22Rv1 (cell line): ENCODE measurements at regions not wholly inside any gene's neighbourhood (a gene's known extent, or its start where the extent isn't known, plus 50 kb on each side); places are given as distances from the start of the nearest gene placed in this dataset.

Experiments
- H3K27ac ChIP-seq: fragments of 450-650 bp; 2 replicates; pipeline ENCODE4 v1.5.1; 2017
- ZFX ChIP-seq: fragments of 450-650 bp; IDR thresholded peaks from 2 replicates; pipeline ENCODE4 v1.6.1; 2017; ENCODE audit warnings: antibody characterized with exemption, borderline replicate concordance
- TF ChIP-seq, protein P1 (sequence below): fragments of 450-650 bp; IDR thresholded peaks from 2 replicates; pipeline ENCODE4 v1.5.1; 2017; ENCODE audit warnings: mild to moderate bottlenecking

DNA sequence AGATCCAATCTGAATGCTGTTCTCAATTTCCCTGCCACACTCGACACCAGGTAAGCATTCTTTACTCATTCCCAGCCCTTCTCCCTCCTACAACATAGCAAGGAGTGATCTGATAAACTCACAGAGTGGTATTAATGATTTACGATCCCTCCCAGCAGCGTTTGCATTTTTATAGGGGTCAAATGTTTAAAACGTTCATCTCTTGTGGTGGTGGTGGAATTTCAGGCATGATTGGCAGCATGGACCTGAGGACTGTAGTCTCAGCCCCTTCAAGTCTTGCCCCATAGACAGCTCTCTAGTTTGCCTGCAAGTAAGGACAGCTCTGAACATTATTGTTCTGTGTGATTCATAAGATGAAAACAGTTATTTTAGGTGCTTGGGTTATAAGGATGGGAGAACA, 565.7 kb downstream of the EFNB2 start:
- H3K27ac ChIP-seq, result no peak overlapping the region
- TF ChIP-seq, protein P1, sequence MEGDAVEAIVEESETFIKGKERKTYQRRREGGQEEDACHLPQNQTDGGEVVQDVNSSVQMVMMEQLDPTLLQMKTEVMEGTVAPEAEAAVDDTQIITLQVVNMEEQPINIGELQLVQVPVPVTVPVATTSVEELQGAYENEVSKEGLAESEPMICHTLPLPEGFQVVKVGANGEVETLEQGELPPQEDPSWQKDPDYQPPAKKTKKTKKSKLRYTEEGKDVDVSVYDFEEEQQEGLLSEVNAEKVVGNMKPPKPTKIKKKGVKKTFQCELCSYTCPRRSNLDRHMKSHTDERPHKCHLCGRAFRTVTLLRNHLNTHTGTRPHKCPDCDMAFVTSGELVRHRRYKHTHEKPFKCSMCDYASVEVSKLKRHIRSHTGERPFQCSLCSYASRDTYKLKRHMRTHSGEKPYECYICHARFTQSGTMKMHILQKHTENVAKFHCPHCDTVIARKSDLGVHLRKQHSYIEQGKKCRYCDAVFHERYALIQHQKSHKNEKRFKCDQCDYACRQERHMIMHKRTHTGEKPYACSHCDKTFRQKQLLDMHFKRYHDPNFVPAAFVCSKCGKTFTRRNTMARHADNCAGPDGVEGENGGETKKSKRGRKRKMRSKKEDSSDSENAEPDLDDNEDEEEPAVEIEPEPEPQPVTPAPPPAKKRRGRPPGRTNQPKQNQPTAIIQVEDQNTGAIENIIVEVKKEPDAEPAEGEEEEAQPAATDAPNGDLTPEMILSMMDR, result no peak
- no peak for TF ChIP-seq ZFX

DNA sequence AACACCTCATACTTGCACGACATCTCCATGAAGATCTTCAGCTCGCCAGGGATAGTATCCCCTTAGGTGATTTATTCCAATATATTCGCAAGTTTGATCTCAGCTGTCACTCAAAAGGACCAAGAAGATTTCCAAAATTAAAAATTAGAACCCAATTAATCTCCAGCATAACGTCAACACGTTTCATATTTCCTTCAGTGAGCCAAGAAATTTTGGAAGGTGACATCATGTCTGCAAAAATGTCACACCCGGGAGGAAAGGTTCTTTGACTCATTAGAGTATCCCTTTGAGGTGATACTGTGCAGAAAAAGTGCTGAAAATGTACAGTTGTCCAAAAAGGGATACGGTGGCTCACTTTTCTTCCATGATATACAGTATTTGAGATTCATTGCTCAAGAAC, 569.6 kb downstream of the EFNB2 start:
- no peak overlapping the region for H3K27ac ChIP-seq
- TF ChIP-seq, protein P1, result no peak
- TF ChIP-seq ZFX, result no peak

DNA sequence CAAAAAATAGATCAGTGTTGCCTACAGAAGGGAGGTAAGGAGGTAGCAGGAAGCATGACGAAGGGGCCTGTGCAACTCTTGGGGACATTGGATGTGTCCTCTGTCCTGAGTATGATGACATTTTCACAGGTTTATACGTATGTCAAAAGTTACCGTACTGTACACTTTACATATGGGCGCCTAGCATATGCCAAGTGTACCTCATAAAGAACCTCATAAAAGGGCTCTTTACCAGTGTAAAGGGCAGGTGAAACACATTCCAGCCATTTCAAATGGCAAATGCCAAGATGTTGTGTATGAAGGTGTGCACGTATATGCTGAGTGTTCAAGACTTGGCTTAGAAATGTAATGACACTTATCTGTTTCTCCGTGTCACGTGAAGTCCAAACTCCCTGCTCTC, 573.4 kb downstream of the EFNB2 start:
- TF ChIP-seq ZFX, result no peak
- no peak overlapping the region for H3K27ac ChIP-seq

DNA sequence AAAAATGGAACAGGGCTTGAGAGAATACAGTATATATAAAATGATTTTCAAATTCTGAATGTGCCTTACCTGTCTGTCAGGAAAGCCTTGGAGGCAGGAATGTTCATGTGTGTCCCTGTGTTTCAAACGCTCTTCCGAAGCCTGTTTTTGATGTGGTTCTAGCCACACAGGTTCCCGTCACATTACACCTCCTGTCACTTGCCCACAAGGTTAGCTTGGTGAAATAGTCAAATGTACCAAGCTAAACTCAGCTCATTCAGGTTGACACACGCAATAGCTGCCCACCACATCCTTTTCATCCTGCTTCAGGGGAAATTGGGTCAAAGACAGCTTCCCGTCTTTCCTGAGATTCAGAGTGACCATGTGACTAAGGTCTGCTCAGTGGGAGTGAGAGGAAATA, 574.0 kb downstream of the EFNB2 start:
- no peak overlapping the region for H3K27ac ChIP-seq
- TF ChIP-seq ZFX, result no peak
- TF ChIP-seq, protein P1, result no peak

DNA sequence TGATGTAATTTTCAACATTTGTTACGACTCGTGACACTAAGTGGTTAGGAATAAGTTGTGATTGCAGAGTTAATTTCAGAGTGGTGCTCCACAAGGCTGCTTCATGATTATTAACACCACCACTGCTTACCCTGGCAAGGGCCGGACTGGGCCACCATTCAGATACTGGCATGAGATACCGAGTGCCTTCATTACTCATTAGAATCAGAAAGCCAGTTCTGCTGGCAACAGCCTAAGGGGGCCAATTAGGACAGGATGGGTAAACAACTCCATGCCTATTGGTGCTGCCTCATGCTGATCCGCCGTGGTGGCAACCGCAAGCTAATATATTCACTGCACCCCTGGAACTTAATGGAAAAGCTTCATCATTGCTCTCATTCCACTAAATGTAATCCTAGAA, 575.1 kb downstream of the EFNB2 start:
- no peak for TF ChIP-seq ZFX
- TF ChIP-seq, protein P1, result no peak
- H3K27ac ChIP-seq, result no peak overlapping the region

DNA sequence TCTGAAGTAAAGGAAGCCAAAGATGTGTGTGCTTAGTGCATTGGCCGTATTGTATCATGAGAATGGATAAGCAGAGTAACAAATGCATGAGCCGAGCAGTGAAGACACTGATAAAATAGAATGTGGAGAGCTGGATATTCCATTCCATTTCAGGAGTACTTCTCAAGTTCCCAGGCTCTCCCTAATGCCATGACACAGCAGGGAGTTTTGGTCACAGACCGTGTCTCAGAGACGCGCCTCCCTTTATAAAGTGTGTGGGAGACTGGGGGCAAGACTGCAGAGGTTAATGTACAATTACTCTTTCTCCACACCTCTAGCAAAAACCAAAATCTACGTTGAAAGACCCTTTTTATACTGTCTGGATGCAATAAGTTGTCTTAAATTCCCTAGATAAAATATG, 575.6 kb downstream of the EFNB2 start:
- no peak overlapping the region for H3K27ac ChIP-seq
- TF ChIP-seq ZFX, result no peak
- TF ChIP-seq, protein P1, result no peak

DNA sequence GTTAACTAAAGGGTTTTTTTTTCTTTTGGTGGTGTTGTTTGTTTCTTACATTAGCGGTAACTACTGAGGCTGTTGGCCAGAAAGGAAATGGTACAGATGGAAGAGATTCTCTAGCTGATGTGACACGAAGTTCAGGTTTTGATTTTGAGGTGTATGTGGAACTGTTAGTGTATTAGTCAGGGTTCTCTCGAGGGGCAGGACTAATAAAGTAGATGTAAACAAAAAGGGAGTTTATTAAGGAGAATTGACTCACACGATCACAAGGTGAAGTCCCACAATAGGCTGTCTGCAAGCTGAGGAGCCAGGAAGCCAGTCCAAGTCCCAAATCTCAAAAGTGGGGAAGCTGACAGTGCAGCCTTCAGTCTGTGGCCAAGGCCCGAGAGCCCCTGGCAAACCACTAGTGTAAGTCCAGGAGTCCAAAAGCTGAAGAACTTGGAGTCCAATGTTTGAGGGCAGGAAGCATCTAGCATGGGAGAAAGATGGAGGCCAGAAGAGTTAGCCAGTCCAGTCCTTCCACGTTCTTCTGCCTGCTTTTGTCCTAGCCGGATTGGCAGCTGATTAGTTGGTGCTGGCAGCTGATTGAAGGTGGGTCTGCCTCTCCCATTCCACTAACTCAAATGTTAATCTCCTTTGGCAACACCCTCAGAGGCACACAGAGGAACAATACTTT, 577.6 kb downstream of the EFNB2 start:
- TF ChIP-seq, protein P1, result no peak
- TF ChIP-seq ZFX, result no peak
- H3K27ac ChIP-seq, result no peak overlapping the region

DNA sequence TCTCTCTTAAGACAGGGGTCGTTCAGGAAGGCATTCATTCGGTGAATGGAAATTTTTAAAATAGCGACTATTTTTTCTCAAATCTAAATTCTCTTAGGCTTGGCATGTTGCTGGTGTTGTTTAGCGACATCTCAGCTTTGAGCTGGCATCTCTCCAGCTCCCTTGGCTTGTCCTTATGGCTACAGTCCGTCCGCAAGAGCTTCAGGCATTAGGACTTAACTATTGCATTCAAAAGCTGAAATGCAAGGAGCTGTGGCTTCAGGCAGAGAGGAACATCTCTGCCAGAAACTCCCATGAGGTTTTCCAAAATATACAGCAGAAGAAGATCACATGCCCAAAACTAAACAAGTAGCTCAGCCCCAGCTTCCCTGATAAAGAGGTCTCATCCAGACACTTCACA, 578.5 kb downstream of the EFNB2 start:
- no peak overlapping the region for H3K27ac ChIP-seq
- no peak for TF ChIP-seq ZFX
- TF ChIP-seq, protein P1, result no peak
